ES-I3 (cell line): ENCODE measurements at regions not wholly inside any gene's neighbourhood (a gene's known extent, or its start where the extent isn't known, plus 50 kb on each side); places are given as distances from the start of the nearest gene placed in this dataset.

ENCODE experiments used
- H3K36me3 ChIP-seq: 2 replicates; pipeline ENCODE4 v1.6.1; 2013; ENCODE audit warnings: mild to moderate bottlenecking, low read length, control low read depth, moderate library complexity; ENCODE audit not compliant: insufficient read depth
- H3K4me1 ChIP-seq: 2 replicates; pipeline ENCODE4 v1.6.1; 2013; ENCODE audit warnings: mild to moderate bottlenecking, control low read depth, low read length; ENCODE audit not compliant: insufficient read depth
- H3K9ac ChIP-seq: 2 replicates; pipeline ENCODE4 v1.6.1; 2013; ENCODE audit warnings: low read depth, mild to moderate bottlenecking, low read length, moderate library complexity
- H3K9me3 ChIP-seq: 2 replicates; pipeline ENCODE4 v1.6.1; 2013; ENCODE audit warnings: mild to moderate bottlenecking, low read length, moderate library complexity; ENCODE audit not compliant: control insufficient read depth, insufficient read depth

GRCh38 chr3:34972481-34972880 lies 666.8 kb upstream of the ARPP21 start:
- no peaks in the 10 kb centered on the region for H3K4me1 ChIP-seq
- H3K9ac ChIP-seq, result no peak overlapping the region
- H3K9me3 ChIP-seq, result no peaks in the 10 kb centered on the region
- H3K36me3 ChIP-seq, result no peaks in the 10 kb centered on the region

GRCh38 chr3:34973586-34973985 lies 665.7 kb upstream of the ARPP21 start:
- H3K36me3 ChIP-seq, result no peaks in the 10 kb centered on the region
- no peaks in the 10 kb centered on the region for H3K4me1 ChIP-seq
- H3K9ac ChIP-seq, result no peak overlapping the region
- no peaks in the 10 kb centered on the region for H3K9me3 ChIP-seq

GRCh38 chr3:34983631-34984030 lies 655.7 kb upstream of the ARPP21 start:
- H3K9me3 ChIP-seq, result no peaks in the 10 kb centered on the region
- H3K4me1 ChIP-seq, result no peaks in the 10 kb centered on the region
- H3K9ac ChIP-seq, result no peak overlapping the region
- no peaks in the 10 kb centered on the region for H3K36me3 ChIP-seq

- Histone ChIP-seq H3K9me3 (no peaks in the 10 kb centered on the region), H3K4me1 (no peaks in the 10 kb centered on the region), H3K9ac (no peak overlapping the region), H3K36me3 (no peaks in the 10 kb centered on the region)
These were observed 651.0 kb upstream of the ARPP21 start for GRCh38 chr3:34988296-34988695.

GRCh38 chr3:34995796-34996430 lies 643.4 kb upstream of the ARPP21 start:
- no peaks in the 10 kb centered on the region for H3K9me3 ChIP-seq
- no peaks in the 10 kb centered on the region for H3K36me3 ChIP-seq
- H3K9ac ChIP-seq, result no peak overlapping the region
- H3K4me1 ChIP-seq, result peaks cover 10% of the 10 kb centered on the region; the same call in 1 of the 2 replicates

GRCh38 chr3:34998902-34999301 lies 640.4 kb upstream of the ARPP21 start:
- Histone ChIP-seq H3K36me3 (no peaks in the 10 kb centered on the region), H3K4me1 (peaks cover 10% of the 10 kb centered on the region; the same call in 1 of the 2 replicates), H3K9me3 (no peaks in the 10 kb centered on the region), H3K9ac (no peak overlapping the region)

- H3K9ac ChIP-seq, result no peak overlapping the region
- H3K4me1 ChIP-seq, result no peaks in the 10 kb centered on the region
- H3K36me3 ChIP-seq, result no peaks in the 10 kb centered on the region
- H3K9me3 ChIP-seq, result no peaks in the 10 kb centered on the region; the same call in 1 of the 2 replicates
These were observed 627.1 kb upstream of the ARPP21 start for GRCh38 chr3:35012214-35012613.

- Histone ChIP-seq H3K9ac (no peak overlapping the region), H3K9me3 (peaks cover 2% of the 10 kb centered on the region; the same call in 1 of the 2 replicates), H3K36me3 (no peaks in the 10 kb centered on the region), H3K4me1 (no peaks in the 10 kb centered on the region)
These were observed 611.2 kb upstream of the ARPP21 start for GRCh38 chr3:35028157-35028556.

- H3K4me1 ChIP-seq, result no peaks in the 10 kb centered on the region
- H3K9ac ChIP-seq, result no peak overlapping the region
- no peaks in the 10 kb centered on the region for H3K9me3 ChIP-seq
- no peaks in the 10 kb centered on the region for H3K36me3 ChIP-seq
These were observed 596.9 kb upstream of the ARPP21 start for GRCh38 chr3:35042210-35042991.

GRCh38 chr3:35043040-35043439 lies 596.3 kb upstream of the ARPP21 start:
- Histone ChIP-seq H3K9me3 (no peaks in the 10 kb centered on the region), H3K36me3 (no peaks in the 10 kb centered on the region), H3K9ac (no peak overlapping the region), H3K4me1 (no peaks in the 10 kb centered on the region)

GRCh38 chr3:35044190-35044589 lies 595.1 kb upstream of the ARPP21 start:
- no peaks in the 10 kb centered on the region for H3K36me3 ChIP-seq
- H3K9me3 ChIP-seq, result no peaks in the 10 kb centered on the region
- no peaks in the 10 kb centered on the region for H3K4me1 ChIP-seq
- H3K9ac ChIP-seq, result no peak overlapping the region

GRCh38 chr3:35045118-35045517 lies 594.2 kb upstream of the ARPP21 start:
- no peaks in the 10 kb centered on the region for H3K4me1 ChIP-seq
- no peaks in the 10 kb centered on the region for H3K36me3 ChIP-seq
- H3K9ac ChIP-seq, result no peak overlapping the region
- no peaks in the 10 kb centered on the region for H3K9me3 ChIP-seq

- Histone ChIP-seq H3K36me3 (no peaks in the 10 kb centered on the region), H3K4me1 (no peaks in the 10 kb centered on the region), H3K9me3 (no peaks in the 10 kb centered on the region)
These were observed 574.6 kb upstream of the ARPP21 start for GRCh38 chr3:35064761-35065160.

GRCh38 chr3:35065891-35066290 lies 573.4 kb upstream of the ARPP21 start:
- Histone ChIP-seq H3K9ac (no peak overlapping the region), H3K36me3 (no peaks in the 10 kb centered on the region), H3K4me1 (no peaks in the 10 kb centered on the region), H3K9me3 (no peaks in the 10 kb centered on the region)

More at GRCh38 chr3:35064761-35065160, 574.6 kb upstream of the ARPP21 start:
- no peak overlapping the region for H3K9ac ChIP-seq

GRCh38 chr3:35067750-35068149 lies 571.6 kb upstream of the ARPP21 start:
- Histone ChIP-seq H3K9ac (no peak overlapping the region), H3K4me1 (no peaks in the 10 kb centered on the region), H3K36me3 (no peaks in the 10 kb centered on the region), H3K9me3 (no peaks in the 10 kb centered on the region)
